GM12891 (cell line): ENCODE measurements at regions not wholly inside any gene's neighbourhood (a gene's known extent, or its start where the extent isn't known, plus 50 kb on each side); places are given as distances from the start of the nearest gene placed in this dataset.

Source experiments
- POLR2A ChIP-seq: IDR thresholded peaks from 2 replicates; pipeline ENCODE4 v1.6.1; 2011; ENCODE audit warnings: low read depth, low read length, control low read depth
- POLR2AphosphoS5 ChIP-seq: IDR thresholded peaks from 2 replicates; pipeline ENCODE4 v1.6.1; 2011; ENCODE audit warnings: low read depth, low read length, control low read depth
- SPI1 ChIP-seq: IDR thresholded peaks from 2 replicates; pipeline ENCODE4 v1.6.1; 2011; ENCODE audit warnings: low read depth, low read length, control low read depth

GRCh38 chr17:59456428-59456827 is 109.0 kb upstream of the DHX40 start:
- TF ChIP-seq POLR2AphosphoS5 (no peak), SPI1 (no peak), POLR2A (no peak)
